Stimulated activated memory B cell treated with anti-CD40 and anti-IgM and Interleukin-4, amounts not matched to agents 10 μg/mL and 1 μg/mL and 100 μg/mL, for 72 hours (primary cell): ENCODE measurements at regions not wholly inside any gene's neighbourhood (a gene's known extent, or its start where the extent isn't known, plus 50 kb on each side); places are given as distances from the start of the nearest gene placed in this dataset.
"Not testable (repeated sequence)": the region's sequence is repeated elsewhere in the genome, so short reads cannot be mapped to it uniquely, and the experiment has no call there.

Experiments
- ATAC-seq: fragments of 150-1000 bp; cut with Tn5 transposase; 2 replicates; pipeline ENCODE4 v1.10.0; 2021
- H3K27ac Mint-ChIP-seq: one replicate; pipeline ENCODE4 v1.8.0; 2022; ENCODE audit warnings: mild to moderate bottlenecking, mixed read lengths
- H3K27me3 Mint-ChIP-seq: one replicate; pipeline ENCODE4 v1.8.0; 2022; ENCODE audit warnings: mixed read lengths
- H3K36me3 Mint-ChIP-seq: one replicate; pipeline ENCODE4 v1.8.0; 2022; ENCODE audit warnings: mixed read lengths
- H3K4me1 Mint-ChIP-seq: one replicate; pipeline ENCODE4 v1.8.0; 2022; ENCODE audit warnings: mixed read lengths
- H3K4me3 Mint-ChIP-seq: one replicate; pipeline ENCODE4 v1.8.0; 2022; ENCODE audit warnings: mild to moderate bottlenecking, moderate library complexity, mixed read lengths
- H3K9me3 Mint-ChIP-seq: one replicate; pipeline ENCODE4 v1.8.0; 2022; ENCODE audit warnings: mixed read lengths

- no peak for ATAC-seq
- H3K27me3 Mint-ChIP-seq, result no peaks in the 10 kb centered on the region
- H3K4me1 Mint-ChIP-seq, result no peaks in the 10 kb centered on the region
- H3K9me3 Mint-ChIP-seq, result no peaks in the 10 kb centered on the region
- no peak overlapping the region for H3K4me3 Mint-ChIP-seq
- H3K27ac Mint-ChIP-seq, result no peak overlapping the region
- H3K36me3 Mint-ChIP-seq, result no peaks in the 10 kb centered on the region
Measured at GRCh38 chr9:28135549-28135948, 562.3 kb upstream of the C9orf72 start.

DNA sequence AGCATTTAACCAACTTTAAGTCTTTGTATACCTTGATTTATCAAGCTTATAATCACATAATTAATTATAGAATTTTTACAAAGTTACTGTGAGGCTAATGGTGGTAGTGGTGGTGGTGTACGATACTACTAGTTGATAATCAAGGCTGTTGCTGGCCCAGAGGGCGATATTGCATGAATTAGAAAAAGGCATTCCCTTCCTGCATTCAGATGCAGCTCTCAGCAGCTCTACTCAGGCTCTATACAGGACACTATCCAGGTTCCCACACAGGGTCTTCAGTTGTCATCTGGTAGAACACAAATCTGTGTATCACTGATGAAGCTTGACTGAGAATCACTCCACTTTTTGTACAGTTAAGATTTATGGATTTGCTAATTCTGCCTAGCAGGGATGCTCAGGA is 562.8 kb upstream of the C9orf72 start:
- no peaks in the 10 kb centered on the region for H3K9me3 Mint-ChIP-seq
- no peaks in the 10 kb centered on the region for H3K27me3 Mint-ChIP-seq
- H3K4me3 Mint-ChIP-seq, result no peak overlapping the region

DNA sequence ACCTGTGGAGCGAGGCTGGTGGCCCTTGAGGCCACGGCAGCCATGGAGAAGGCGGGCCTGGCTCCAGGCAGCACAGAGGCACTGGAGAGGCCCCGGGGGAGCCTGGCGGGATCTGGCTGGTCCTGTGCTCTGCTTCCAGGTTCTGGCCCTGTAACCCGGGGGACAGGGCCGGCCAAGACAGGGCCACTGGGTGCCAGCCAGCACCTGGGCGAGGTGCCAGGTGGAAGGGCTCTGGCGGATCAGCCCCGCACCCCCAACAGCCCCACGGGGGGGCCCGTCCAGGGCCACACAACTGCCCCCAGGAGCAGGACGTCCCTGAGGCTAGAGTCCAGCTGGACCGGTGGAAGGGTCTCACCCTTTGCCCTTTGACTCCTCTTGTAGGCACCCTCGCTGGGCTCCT is 574.1 kb upstream of the C9orf72 start:
- not testable (repeated sequence) for H3K4me1 Mint-ChIP-seq, ATAC-seq, H3K27ac Mint-ChIP-seq, H3K4me3 Mint-ChIP-seq, H3K36me3 Mint-ChIP-seq, H3K27me3 Mint-ChIP-seq, H3K9me3 Mint-ChIP-seq

More for the DNA sequence above, 562.8 kb upstream of the C9orf72 start:
- no peak for ATAC-seq
- Mint-ChIP-seq H3K4me1 (no peaks in the 10 kb centered on the region), H3K27ac (no peak overlapping the region), H3K36me3 (no peaks in the 10 kb centered on the region)

- ATAC-seq, H3K4me1 Mint-ChIP-seq, H3K27ac Mint-ChIP-seq, H3K27me3 Mint-ChIP-seq, H3K9me3 Mint-ChIP-seq, H3K4me3 Mint-ChIP-seq, H3K36me3 Mint-ChIP-seq: not testable (repeated sequence)
Measured at GRCh38 chr9:28147923-28148597, 574.8 kb upstream of the C9orf72 start.

DNA sequence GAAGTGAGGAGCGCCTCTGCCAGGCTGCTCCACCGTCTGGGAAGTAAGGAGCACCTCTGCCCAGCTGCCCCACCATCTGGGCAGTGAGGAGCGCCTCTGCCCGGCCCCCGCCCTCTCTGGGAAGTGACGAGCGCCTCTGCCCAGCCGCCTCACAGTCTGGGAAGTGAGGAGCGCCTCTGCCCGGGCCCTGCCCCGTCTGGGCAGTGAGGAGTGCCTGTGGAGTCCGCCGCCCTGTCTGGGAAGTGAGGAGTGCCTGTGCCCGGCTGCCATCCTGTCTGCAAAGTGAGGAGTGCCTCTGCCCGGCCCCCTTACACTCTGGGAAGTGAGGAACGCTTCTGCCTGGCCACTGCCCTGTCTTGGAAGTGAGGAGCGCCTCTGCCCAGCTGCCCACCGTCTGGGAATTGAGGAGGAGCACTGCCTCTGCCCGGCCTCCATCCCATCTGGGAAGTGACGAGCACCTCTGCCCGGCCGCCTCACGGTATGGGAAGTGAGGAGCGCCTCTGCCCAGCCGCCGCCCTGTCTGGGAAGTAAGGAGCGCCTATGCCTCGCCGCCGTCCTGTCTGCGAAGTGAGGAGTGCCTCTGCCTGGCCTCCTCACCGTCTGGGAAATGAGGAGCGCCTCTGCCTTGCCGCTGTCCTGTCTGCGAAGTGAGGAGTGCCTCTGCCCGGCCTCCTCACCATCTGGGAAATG is 576.2 kb upstream of the C9orf72 start:
- not testable (repeated sequence) for H3K27me3 Mint-ChIP-seq, H3K9me3 Mint-ChIP-seq, H3K4me3 Mint-ChIP-seq, ATAC-seq, H3K27ac Mint-ChIP-seq, H3K4me1 Mint-ChIP-seq, H3K36me3 Mint-ChIP-seq

- H3K4me1 Mint-ChIP-seq, result no peaks in the 10 kb centered on the region
- no peaks in the 10 kb centered on the region for H3K27me3 Mint-ChIP-seq
- no peak overlapping the region for H3K4me3 Mint-ChIP-seq
Measured at GRCh38 chr9:28155067-28155466, 581.8 kb upstream of the C9orf72 start.

DNA sequence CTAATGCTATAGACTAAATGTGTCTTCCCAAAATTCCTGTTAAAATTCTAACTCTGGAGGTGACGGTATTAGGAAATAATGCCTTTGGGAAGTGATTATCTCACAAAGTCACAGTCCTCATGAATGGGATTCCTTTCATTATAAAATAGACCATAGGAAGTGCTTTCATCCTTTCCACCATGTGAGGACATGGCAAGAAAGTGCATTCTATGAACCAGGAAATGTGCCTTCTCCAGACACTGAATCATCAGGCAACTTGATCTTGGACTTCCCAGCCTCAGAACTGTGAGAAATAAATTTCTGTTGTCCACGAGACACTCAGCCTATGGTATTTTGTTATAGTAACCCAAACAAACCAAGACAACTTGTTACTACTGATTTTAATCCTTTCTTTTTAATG is 582.4 kb upstream of the C9orf72 start:
- Mint-ChIP-seq H3K27me3 (no peaks in the 10 kb centered on the region), H3K9me3 (no peaks in the 10 kb centered on the region), H3K4me1 (no peaks in the 10 kb centered on the region), H3K36me3 (no peaks in the 10 kb centered on the region), H3K27ac (no peak overlapping the region), H3K4me3 (no peak overlapping the region)
- no peak for ATAC-seq

More at GRCh38 chr9:28155067-28155466, 581.8 kb upstream of the C9orf72 start:
- Mint-ChIP-seq H3K36me3 (no peaks in the 10 kb centered on the region), H3K9me3 (no peaks in the 10 kb centered on the region), H3K27ac (no peak overlapping the region)
- no peak for ATAC-seq

DNA sequence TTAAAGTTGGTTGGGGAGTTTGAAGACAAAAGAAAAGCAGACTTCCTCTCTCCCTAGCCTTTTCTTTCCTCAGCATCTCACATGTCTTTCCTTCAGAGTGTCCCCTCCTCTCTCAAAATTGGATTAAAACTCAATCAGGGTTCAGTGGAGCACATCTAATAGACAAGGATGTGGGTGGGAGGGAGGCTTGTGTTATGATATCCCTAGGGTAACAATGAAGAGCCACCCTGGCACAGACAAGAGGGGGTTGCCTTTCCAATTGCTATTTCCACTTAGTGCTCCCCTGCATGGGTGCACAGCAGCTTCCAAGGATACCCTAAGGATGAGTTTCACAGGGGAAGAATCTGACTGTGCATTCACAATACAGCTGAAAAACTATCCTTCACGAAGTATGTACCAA is 585.2 kb upstream of the C9orf72 start:
- no peaks in the 10 kb centered on the region for H3K36me3 Mint-ChIP-seq
- H3K9me3 Mint-ChIP-seq, result no peaks in the 10 kb centered on the region
- no peak for ATAC-seq
- H3K4me1 Mint-ChIP-seq, result no peaks in the 10 kb centered on the region
- no peak overlapping the region for H3K4me3 Mint-ChIP-seq
- H3K27ac Mint-ChIP-seq, result no peak overlapping the region
- no peaks in the 10 kb centered on the region for H3K27me3 Mint-ChIP-seq

DNA sequence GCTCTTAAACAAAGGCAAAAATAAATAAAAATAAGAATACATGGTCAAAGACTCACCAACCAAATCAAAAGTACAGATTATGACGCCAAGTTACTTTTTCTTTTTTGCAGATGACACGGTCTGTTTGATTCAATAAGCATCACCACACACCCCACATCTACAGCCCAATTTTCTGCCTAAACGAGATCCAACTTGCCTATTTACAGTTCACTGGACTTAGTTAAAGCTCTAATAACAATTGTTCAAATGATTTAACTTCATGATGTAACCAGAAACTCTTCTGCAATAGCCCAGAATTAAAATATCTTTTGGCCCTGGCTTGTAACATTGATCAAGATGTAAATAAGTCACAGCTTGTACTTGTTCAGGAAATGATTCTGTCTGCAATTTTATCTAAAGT is 590.3 kb upstream of the C9orf72 start:
- Mint-ChIP-seq H3K4me1 (no peaks in the 10 kb centered on the region), H3K27me3 (no peaks in the 10 kb centered on the region), H3K27ac (no peak overlapping the region), H3K9me3 (peaks cover 2% of the 10 kb centered on the region), H3K4me3 (no peak overlapping the region), H3K36me3 (no peaks in the 10 kb centered on the region)
- no peak for ATAC-seq

GRCh38 chr9:28166179-28166578 is 592.9 kb upstream of the C9orf72 start:
- no peak overlapping the region for H3K4me3 Mint-ChIP-seq
- no peaks in the 10 kb centered on the region for H3K4me1 Mint-ChIP-seq
- ATAC-seq, result no peak
- H3K27me3 Mint-ChIP-seq, result no peaks in the 10 kb centered on the region
- H3K36me3 Mint-ChIP-seq, result no peaks in the 10 kb centered on the region
- no peak overlapping the region for H3K27ac Mint-ChIP-seq
- peaks cover 2% of the 10 kb centered on the region for H3K9me3 Mint-ChIP-seq

DNA sequence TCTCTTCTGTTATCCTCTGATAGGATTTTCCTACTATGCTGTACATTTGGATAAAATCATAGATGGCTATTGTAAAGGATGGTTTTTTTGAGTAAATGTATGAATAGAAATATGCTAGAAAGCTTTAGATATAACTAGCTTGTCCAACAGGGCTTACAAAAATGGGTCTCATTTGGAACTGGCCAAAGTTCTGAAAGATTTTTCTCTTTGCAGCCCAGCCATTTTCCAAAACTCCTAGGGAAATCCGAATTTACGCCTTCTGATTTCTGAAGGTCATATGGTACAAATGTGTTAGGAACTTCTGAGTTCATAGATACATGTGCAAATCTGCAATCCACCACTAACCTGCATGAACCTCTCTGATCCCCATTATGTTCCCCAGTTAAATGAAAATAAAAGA is 603.9 kb upstream of the C9orf72 start:
- Mint-ChIP-seq H3K4me3 (no peak overlapping the region), H3K36me3 (no peaks in the 10 kb centered on the region), H3K27me3 (no peaks in the 10 kb centered on the region), H3K4me1 (no peaks in the 10 kb centered on the region), H3K27ac (no peak overlapping the region), H3K9me3 (peaks cover 2% of the 10 kb centered on the region)
- ATAC-seq, result no peak

DNA sequence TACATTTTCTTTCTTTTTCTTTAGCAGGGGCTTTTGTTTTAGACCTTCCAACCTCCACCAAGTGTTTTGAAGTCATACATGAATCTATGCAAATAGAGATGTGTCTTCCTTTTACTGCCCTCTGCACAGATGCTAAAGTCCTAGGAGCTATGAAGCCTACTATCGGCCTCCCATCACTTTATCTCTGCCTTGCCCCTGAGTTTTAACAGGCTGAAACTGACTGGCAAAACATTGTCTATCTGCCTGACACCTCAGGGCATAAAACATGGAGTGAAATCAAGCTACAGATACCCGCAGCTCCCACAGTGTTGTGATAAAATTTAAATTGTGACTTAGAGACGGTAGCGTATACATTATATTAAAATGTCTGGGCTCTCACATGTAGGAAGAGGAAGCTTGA is 604.6 kb upstream of the C9orf72 start:
- no peak for ATAC-seq
- Mint-ChIP-seq H3K36me3 (no peaks in the 10 kb centered on the region), H3K4me3 (no peak overlapping the region), H3K27ac (no peak overlapping the region), H3K27me3 (no peaks in the 10 kb centered on the region), H3K4me1 (no peaks in the 10 kb centered on the region), H3K9me3 (peaks cover 2% of the 10 kb centered on the region)

GRCh38 chr9:28179893-28180292 is 606.6 kb upstream of the C9orf72 start:
- Mint-ChIP-seq H3K4me1 (no peaks in the 10 kb centered on the region), H3K9me3 (no peaks in the 10 kb centered on the region), H3K27ac (no peak overlapping the region), H3K4me3 (no peak overlapping the region), H3K27me3 (no peaks in the 10 kb centered on the region), H3K36me3 (no peaks in the 10 kb centered on the region)
- ATAC-seq, result no peak

GRCh38 chr9:28190981-28191380 is 617.7 kb upstream of the C9orf72 start:
- no peak overlapping the region for H3K4me3 Mint-ChIP-seq
- no peaks in the 10 kb centered on the region for H3K36me3 Mint-ChIP-seq
- ATAC-seq, result no peak
- H3K27ac Mint-ChIP-seq, result no peak overlapping the region
- H3K27me3 Mint-ChIP-seq, result no peaks in the 10 kb centered on the region
- peaks cover 2% of the 10 kb centered on the region for H3K9me3 Mint-ChIP-seq
- no peaks in the 10 kb centered on the region for H3K4me1 Mint-ChIP-seq

DNA sequence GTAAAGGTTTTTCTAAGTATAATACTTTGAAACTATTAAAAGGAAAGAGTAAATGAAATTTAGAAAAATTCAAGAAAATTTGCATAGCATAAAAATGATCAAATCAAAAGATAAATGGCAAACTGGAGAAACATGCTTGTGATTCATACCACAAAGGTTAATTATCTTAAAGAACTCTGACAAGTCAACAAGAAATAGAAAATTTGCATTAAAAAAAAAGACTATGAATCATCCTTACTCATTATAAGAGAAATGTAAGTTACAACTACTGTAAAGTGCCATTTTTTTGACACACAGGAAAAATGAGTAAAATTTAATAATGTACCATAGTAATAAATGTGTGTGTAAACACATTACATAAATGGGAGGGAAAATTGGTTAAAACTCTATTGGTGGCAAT is 624.4 kb upstream of the C9orf72 start:
- no peaks in the 10 kb centered on the region for H3K36me3 Mint-ChIP-seq
- no peaks in the 10 kb centered on the region for H3K4me1 Mint-ChIP-seq
- no peak overlapping the region for H3K4me3 Mint-ChIP-seq
- peaks cover 6% of the 10 kb centered on the region for H3K9me3 Mint-ChIP-seq
- H3K27me3 Mint-ChIP-seq, result no peaks in the 10 kb centered on the region
- ATAC-seq, result no peak
- H3K27ac Mint-ChIP-seq, result no peak overlapping the region

GRCh38 chr9:28203036-28203435 is 629.8 kb upstream of the C9orf72 start:
- Mint-ChIP-seq H3K27ac (no peak overlapping the region), H3K4me1 (no peaks in the 10 kb centered on the region), H3K36me3 (no peaks in the 10 kb centered on the region), H3K9me3 (peaks cover 6% of the 10 kb centered on the region), H3K4me3 (no peak overlapping the region), H3K27me3 (no peaks in the 10 kb centered on the region)
- ATAC-seq, result no peak
